Tibial nerve (tissue), 4 donors: ENCODE measurements at regions not wholly inside any gene's neighbourhood (a gene's known extent, or its start where the extent isn't known, plus 50 kb on each side); places are given as distances from the start of the nearest gene placed in this dataset.

Experiments
- EP300 ChIP-seq, 2 donors: sonication (generic); formaldehyde crosslinking; IDR thresholded peaks; one replicate each; pipeline ENCODE4 v1.6.1; 2017; ENCODE audit warnings: antibody characterized with exemption in 2 of 2, mild to moderate bottlenecking in 1 of 2
- TF ChIP-seq, protein P1 (sequence below), 5 experiments: fragments of 200-600 bp in 3 of 5; fragments of 450-650 bp in 2 of 5; sonication (generic) in 3 of 5; IDR thresholded peaks; one replicate each; pipeline ENCODE4 v1.5.1; 2016 to 2019; ENCODE audit warnings: antibody characterized with exemption in 5 of 5, mild to moderate bottlenecking in 3 of 5, moderate library complexity in 2 of 5

DNA sequence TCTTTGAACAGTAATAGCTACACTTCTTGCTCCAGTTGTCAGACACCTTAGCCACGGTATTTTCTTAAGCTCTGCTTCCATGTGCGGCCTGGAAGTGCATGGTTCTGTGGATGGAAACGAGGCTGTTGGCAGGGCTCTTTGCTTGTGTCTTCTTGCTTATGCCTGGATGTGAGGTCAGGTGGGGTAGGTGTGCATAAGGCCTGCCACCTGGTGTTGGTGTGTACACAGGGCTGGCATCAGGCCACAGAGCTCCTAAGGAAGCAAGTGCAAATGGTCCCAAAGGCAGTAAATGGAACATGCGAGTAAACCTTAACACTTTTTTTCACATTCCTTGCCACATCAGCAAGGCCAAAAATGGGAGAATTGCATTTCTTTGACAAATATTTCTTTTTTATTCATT, 158.1 kb upstream of the GMDS start:
- TF ChIP-seq EP300 (IDR thresholded peaks at IDR 0.05): no peak
- TF ChIP-seq, protein P1, sequence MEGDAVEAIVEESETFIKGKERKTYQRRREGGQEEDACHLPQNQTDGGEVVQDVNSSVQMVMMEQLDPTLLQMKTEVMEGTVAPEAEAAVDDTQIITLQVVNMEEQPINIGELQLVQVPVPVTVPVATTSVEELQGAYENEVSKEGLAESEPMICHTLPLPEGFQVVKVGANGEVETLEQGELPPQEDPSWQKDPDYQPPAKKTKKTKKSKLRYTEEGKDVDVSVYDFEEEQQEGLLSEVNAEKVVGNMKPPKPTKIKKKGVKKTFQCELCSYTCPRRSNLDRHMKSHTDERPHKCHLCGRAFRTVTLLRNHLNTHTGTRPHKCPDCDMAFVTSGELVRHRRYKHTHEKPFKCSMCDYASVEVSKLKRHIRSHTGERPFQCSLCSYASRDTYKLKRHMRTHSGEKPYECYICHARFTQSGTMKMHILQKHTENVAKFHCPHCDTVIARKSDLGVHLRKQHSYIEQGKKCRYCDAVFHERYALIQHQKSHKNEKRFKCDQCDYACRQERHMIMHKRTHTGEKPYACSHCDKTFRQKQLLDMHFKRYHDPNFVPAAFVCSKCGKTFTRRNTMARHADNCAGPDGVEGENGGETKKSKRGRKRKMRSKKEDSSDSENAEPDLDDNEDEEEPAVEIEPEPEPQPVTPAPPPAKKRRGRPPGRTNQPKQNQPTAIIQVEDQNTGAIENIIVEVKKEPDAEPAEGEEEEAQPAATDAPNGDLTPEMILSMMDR (IDR thresholded peaks at IDR 0.05): no peak
